GM18867 (cell line): ENCODE measurements at regions not wholly inside any gene's neighbourhood (a gene's known extent, or its start where the extent isn't known, plus 50 kb on each side); places are given as distances from the start of the nearest gene placed in this dataset.
A peak's percentile ranks its signal among the peaks of the same experiment; 100 is the strongest.
"Not testable (repeated sequence)": the region's sequence is repeated elsewhere in the genome, so short reads cannot be mapped to it uniquely, and the experiment has no call there.

ENCODE experiments used
- ATAC-seq: cut with Tn5 transposase; IDR thresholded peaks from one replicate; pipeline ENCODE4 v1.9.1; 2021; ENCODE audit warnings: mild to moderate bottlenecking, moderate library complexity; ENCODE audit not compliant: unreplicated experiment

DNA sequence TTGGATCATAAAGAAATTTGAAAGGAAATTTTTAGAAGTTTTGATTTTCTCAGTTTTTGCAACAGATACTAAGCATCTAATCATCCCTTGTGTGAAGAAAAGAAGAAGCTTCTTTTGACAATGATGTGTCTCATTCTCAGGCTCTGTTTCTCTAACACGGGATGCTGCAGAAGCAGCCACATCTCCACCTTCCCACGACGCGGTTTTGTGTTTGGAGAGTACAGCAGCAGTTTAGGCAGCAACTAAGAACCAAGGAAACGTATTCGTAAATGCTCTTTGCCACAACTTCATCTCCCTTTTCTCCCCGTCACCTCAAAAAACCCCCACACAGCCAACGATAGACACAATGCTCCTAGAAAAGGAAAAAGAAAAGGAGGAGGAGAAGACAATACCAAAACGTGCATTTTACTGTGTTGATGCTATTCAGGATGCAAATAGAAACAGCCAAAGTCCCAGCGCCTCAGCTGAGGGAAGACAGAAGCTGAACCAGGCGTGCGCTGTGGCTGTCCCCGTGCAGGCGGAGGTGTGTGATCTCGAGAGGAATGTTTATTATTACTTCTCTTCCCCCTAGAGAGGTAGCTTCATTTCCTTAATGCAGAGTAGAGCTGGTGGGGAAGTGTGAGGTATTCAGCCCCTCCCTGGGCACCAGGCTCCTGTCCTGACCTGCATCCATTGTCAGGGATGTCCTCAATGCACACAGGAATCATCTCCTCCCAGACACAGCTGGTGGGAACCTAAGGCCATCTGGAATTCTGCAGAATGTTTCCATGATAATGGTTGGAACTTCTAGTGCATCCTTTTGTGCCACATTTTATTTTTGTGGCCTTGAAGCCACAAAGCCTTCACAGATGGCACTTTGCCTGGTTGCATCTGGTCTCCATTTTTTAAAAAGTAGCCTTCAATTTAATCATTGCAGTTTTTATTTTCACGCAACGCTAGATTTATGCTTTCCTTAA, 174.6 kb upstream of the KLF6 start:
- ATAC-seq, result no peak

GRCh38 chr10:3958472-3958996, 173.5 kb upstream of the KLF6 start:
- ATAC-seq, result no peak

GRCh38 chr10:3955955-3956617, 171.1 kb upstream of the KLF6 start:
- ATAC-seq, result no peak

DNA sequence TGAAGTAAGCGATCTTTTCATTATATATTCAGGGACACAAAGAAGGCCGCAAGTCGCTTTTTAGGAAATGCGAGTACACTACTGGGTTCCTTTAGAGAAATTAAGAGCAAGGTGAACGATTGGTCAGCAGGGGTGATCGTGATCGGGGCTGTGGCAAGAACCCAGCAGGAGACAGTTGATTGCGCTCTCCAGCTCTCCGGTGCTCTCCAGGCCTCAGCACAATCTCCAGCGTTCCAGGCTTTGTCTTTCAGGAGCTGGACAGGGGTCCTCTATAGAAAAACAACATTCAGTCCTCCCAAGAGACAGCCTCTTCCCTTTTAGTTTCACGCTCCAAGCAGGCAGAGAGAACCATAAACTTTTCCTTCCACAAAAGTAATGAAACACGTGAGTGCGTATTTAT, 170.5 kb upstream of the KLF6 start:
- ATAC-seq, result no peak

- ATAC-seq, result no peak
These were observed 169.6 kb upstream of the KLF6 start for GRCh38 chr10:3954615-3955014.

DNA sequence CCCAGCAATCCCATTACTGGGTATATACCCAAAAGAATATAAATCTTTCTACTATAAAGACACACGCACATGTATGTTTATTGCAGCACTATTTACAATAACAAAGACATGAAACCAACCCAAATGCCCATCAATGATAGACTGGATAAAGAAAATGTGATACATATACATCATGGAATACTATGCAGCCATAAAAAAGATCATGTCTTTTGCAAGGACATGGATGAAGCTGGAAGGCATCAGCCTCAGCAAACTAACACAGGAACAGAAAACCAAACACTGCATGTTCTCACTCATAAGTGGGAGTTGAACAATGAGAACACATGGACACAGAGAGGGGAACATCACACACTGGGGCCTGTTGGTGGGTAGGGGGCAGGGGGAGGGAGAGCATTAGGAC, 169.0 kb upstream of the KLF6 start:
- ATAC-seq, result not testable (repeated sequence)

DNA sequence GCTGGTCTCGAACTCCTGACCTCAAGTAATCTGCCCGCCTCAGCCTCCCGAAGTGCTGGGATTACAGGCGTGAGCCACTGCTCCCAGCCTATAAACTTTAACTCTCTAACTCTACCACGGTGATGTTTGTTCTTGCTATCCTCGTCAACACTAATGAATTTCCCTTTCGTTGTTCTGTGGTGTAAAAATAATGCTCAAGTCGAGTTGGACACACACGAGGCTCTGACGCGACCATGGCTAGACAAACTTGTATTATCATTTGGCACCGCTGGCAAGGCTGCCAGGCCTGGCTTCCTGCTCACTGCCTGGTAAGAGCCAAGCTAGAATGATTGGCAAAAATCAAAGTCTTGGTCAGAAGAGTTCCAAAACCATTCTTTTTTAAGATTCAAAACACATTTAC, 167.0 kb upstream of the KLF6 start:
- no peak for ATAC-seq

GRCh38 chr10:3950676-3951275, 165.8 kb upstream of the KLF6 start:
- no peak for ATAC-seq

GRCh38 chr10:3949711-3950110, 164.7 kb upstream of the KLF6 start:
- no peak for ATAC-seq

DNA sequence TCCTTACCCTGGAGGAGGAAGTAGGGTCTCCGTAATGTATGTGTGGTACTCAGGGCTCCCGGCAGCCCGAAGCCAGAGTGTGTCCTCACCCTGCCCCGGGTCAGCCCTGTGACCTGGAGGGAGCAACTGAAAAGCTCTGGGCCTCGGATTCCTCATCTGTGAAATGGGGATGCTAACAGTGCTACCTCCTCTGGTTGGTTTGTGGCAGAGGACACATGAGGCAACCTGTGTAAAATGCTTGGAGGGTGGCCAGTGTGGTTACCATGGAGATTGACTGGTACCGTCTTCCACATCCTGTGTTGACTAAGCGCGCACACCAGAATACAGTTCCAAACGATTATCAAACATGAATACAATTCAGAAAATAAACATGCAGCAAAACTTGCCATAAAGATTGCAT, 163.8 kb upstream of the KLF6 start:
- ATAC-seq, result no peak

DNA sequence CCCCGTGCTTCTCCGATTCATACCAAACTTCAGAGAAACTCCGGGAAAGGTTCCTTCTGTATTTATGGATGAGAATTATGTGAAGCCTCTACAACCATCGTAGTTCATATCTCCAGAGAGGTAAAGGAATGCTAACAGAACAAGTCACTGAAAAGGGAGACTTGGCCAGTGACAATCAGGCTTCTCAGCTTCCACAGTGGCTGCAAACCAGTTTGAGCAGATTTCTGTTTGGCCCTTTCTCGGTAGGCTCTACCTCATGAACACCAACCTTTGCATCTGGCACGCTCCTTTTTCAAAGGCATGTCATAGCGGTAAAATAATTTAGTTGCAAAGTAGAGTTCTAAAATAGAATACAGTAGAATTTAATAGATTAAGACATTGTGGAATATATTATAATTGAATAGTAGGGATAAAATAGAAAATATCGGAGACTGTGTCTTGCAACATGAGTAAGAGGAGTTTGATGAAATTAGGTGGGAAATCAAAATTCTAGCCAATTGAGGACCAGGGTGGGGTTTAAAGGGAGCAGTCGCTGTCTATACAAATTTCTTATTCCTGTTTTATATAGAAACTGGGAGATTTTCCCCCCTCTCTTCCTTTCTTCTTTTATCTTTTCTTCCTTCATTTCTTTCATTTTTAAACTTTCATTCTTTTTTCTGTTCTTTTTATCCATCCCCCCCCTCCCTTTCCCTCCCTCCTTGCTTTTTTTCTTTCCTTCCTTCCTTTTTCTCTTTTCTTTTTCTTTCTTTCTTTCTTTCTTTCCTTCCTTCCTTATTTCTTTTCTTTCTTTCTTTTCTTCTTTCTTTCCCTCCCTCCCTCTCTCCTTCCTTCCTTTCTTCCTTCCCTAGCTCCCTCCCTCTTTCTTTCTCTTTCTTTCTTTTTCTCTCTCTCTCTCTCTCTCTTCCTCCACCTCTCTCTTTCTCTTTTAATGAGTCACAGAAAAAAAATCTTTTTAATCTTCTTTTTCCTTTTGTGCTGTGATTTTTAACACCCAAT, 161.5 kb upstream of the KLF6 start:
- no peak for ATAC-seq

GRCh38 chr10:3945026-3945425, 160.0 kb upstream of the KLF6 start:
- no peak for ATAC-seq

- ATAC-seq, result no peak
These were observed 159.6 kb upstream of the KLF6 start for GRCh38 chr10:3944591-3944990.

- no peak for ATAC-seq
These were observed 158.8 kb upstream of the KLF6 start for GRCh38 chr10:3943695-3944257.

GRCh38 chr10:3942937-3943489, 158.0 kb upstream of the KLF6 start:
- no peak for ATAC-seq

GRCh38 chr10:3941676-3942075, 156.7 kb upstream of the KLF6 start:
- no peak for ATAC-seq

DNA sequence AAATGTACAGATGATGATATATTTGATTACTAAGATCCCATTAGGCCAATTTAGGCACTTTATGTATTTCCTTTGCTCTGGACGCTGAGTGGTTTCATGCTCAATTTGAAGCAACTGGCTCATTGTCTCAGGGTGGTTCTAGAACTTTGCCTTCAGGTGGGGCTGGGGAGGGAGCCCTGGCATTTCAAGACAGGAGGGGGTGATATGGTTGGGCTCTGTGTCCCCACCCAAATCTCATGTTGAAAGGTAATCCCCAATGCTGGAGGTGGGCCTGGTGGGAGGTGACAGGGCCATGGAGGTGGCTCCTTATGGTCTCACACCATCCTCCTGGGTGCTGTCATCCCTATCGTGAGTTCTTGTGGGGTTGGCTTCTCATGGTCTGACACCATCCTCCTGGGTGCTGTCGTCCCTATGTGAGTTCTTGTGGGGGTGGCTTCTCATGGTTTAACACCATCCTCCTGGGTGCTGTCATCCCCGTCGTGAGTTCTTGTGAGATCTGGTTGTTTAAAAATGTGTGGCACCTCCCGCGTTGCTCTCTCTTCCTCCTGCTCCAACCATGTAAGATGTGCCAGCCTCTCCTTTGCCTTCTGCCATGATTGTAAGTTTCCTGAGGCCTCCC, 151.5 kb upstream of the KLF6 start:
- ATAC-seq, result no peak

- ATAC-seq, result no peak
These were observed 150.9 kb upstream of the KLF6 start for GRCh38 chr10:3935933-3936359.

- ATAC-seq, result peak; percentile 99
These were observed 150.1 kb upstream of the KLF6 start for GRCh38 chr10:3935141-3935540.
